ENCODE measurements at regions not wholly inside any gene's neighbourhood (a gene's known extent, or its start where the extent isn't known, plus 50 kb on each side); places are given as distances from the start of the nearest gene placed in this dataset.

- no peak for DNase-seq (ENCODE audit: low spot score)
These were observed 222.5 kb downstream of the NXNL2 start for GRCh38 chr9:88757406-88758010.

- DNase-seq (ENCODE audit: low spot score): no peak
These were observed 224.4 kb downstream of the NXNL2 start for GRCh38 chr9:88759364-88759763.

- DNase-seq (ENCODE audit: low spot score): no peak
These were observed 224.3 kb upstream of the S1PR3 start for GRCh38 chr9:88766778-88767503.

- DNase-seq (ENCODE audit: low spot score): no peak
These were observed 223.8 kb upstream of the S1PR3 start for GRCh38 chr9:88767504-88767790.

- no peak for DNase-seq (ENCODE audit: low spot score)
These were observed 218.7 kb upstream of the S1PR3 start for GRCh38 chr9:88772575-88772974.

- no peak for DNase-seq (ENCODE audit: low spot score)
These were observed 218.1 kb upstream of the S1PR3 start for GRCh38 chr9:88773126-88773525.

GRCh38 chr9:88773627-88774244, 217.5 kb upstream of the S1PR3 start:
- no peak for DNase-seq (ENCODE audit: low spot score)

GRCh38 chr9:88775037-88775471, 216.2 kb upstream of the S1PR3 start:
- no peak for DNase-seq (ENCODE audit: low spot score)

GRCh38 chr9:88775559-88775958, 215.7 kb upstream of the S1PR3 start:
- DNase-seq (ENCODE audit: low spot score): no peak

GRCh38 chr9:88775966-88776365, 215.3 kb upstream of the S1PR3 start:
- no peak for DNase-seq (ENCODE audit: low spot score)

GRCh38 chr9:88776717-88777497, 214.4 kb upstream of the S1PR3 start:
- DNase-seq (ENCODE audit: low spot score): no peak

- DNase-seq (ENCODE audit: low spot score): no peak
These were observed 213.6 kb upstream of the S1PR3 start for GRCh38 chr9:88777498-88778312.

GRCh38 chr9:88781628-88782391, 209.5 kb upstream of the S1PR3 start:
- DNase-seq (ENCODE audit: low spot score): no peak

GRCh38 chr9:88782931-88783710, 208.1 kb upstream of the S1PR3 start:
- no peak for DNase-seq (ENCODE audit: low spot score)

- no peak for DNase-seq (ENCODE audit: low spot score)
These were observed 207.6 kb upstream of the S1PR3 start for GRCh38 chr9:88783711-88784083.

- DNase-seq (ENCODE audit: low spot score): no peak
These were observed 206.3 kb upstream of the S1PR3 start for GRCh38 chr9:88784960-88785359.

GRCh38 chr9:88786291-88787079, 204.8 kb upstream of the S1PR3 start:
- no peak for DNase-seq (ENCODE audit: low spot score)

- no peak for DNase-seq (ENCODE audit: low spot score)
These were observed 201.5 kb upstream of the S1PR3 start for GRCh38 chr9:88789785-88790184.

GRCh38 chr9:88791105-88791805, 200.0 kb upstream of the S1PR3 start:
- no peak for DNase-seq (ENCODE audit: low spot score)

Data from CD4-positive, alpha-beta T cell treated with Interleukin-15 for 4 hours (primary cell).